Glutamatergic neuron (in vitro differentiated cells): ENCODE measurements at regions not wholly inside any gene's neighbourhood (a gene's known extent, or its start where the extent isn't known, plus 50 kb on each side); places are given as distances from the start of the nearest gene placed in this dataset.

ENCODE experiments used
- DNase-seq: peaks from one replicate; pipeline ENCODE4 v3.0.0; 2022
- H3K27ac Mint-ChIP-seq: one replicate; pipeline ENCODE4 v1.8.0; 2020; ENCODE audit warnings: mild to moderate bottlenecking, mixed read lengths, inconsistent platforms; ENCODE audit not compliant: unreplicated experiment
- H3K27me3 Mint-ChIP-seq: one replicate; pipeline ENCODE4 v1.8.0; 2020; ENCODE audit warnings: mild to moderate bottlenecking, moderate library complexity, mixed read lengths, inconsistent platforms; ENCODE audit not compliant: unreplicated experiment
- H3K36me3 Mint-ChIP-seq: one replicate; pipeline ENCODE4 v1.8.0; 2020; ENCODE audit warnings: mild to moderate bottlenecking, mixed read lengths, inconsistent platforms; ENCODE audit not compliant: unreplicated experiment
- H3K4me1 Mint-ChIP-seq: one replicate; pipeline ENCODE4 v1.8.0; 2020; ENCODE audit warnings: mild to moderate bottlenecking, low read depth, mixed read lengths, inconsistent platforms; ENCODE audit not compliant: unreplicated experiment
- H3K4me3 Mint-ChIP-seq: one replicate; pipeline ENCODE4 v1.8.0; 2020; ENCODE audit warnings: mild to moderate bottlenecking, mixed read lengths, inconsistent platforms; ENCODE audit not compliant: unreplicated experiment
- H3K9me3 Mint-ChIP-seq: one replicate; pipeline ENCODE4 v1.8.0; 2020; ENCODE audit warnings: mild to moderate bottlenecking, moderate library complexity, mixed read lengths, inconsistent platforms; ENCODE audit not compliant: unreplicated experiment
- TF ChIP-seq, protein P1 (sequence below): fragments of 200-600 bp; sonication (generic); IDR thresholded peaks from one replicate; pipeline ENCODE4 v1.5.0; 2021; ENCODE audit not compliant: partially characterized antibody, unreplicated experiment

DNA sequence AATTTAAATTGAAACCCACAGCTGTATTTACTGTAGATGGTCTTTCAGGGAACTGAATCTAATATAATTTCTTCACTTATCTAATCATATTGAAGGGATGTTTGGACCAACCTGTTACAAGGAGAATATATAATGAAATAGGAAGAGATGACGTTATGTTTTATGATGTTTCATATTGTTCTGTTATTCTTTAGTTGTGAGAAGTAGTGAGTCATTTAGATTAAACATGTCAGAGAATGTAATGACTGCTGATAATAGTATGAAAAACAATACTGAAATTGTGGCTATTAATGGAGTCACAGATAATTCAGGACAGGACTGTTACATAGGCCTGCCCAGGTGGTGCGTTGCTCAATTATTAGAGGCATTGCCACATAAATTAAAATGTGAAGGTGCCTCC is 1993.4 kb downstream of the EFNA5 start:
- no peak for DNase-seq
- Mint-ChIP-seq H3K4me1 (no peaks in the 10 kb centered on the region), H3K4me3 (no peak overlapping the region), H3K36me3 (no peaks in the 10 kb centered on the region), H3K27me3 (no peaks in the 10 kb centered on the region), H3K9me3 (no peaks in the 10 kb centered on the region), H3K27ac (no peak overlapping the region)
- TF ChIP-seq, protein P1, sequence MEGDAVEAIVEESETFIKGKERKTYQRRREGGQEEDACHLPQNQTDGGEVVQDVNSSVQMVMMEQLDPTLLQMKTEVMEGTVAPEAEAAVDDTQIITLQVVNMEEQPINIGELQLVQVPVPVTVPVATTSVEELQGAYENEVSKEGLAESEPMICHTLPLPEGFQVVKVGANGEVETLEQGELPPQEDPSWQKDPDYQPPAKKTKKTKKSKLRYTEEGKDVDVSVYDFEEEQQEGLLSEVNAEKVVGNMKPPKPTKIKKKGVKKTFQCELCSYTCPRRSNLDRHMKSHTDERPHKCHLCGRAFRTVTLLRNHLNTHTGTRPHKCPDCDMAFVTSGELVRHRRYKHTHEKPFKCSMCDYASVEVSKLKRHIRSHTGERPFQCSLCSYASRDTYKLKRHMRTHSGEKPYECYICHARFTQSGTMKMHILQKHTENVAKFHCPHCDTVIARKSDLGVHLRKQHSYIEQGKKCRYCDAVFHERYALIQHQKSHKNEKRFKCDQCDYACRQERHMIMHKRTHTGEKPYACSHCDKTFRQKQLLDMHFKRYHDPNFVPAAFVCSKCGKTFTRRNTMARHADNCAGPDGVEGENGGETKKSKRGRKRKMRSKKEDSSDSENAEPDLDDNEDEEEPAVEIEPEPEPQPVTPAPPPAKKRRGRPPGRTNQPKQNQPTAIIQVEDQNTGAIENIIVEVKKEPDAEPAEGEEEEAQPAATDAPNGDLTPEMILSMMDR: no peak

DNA sequence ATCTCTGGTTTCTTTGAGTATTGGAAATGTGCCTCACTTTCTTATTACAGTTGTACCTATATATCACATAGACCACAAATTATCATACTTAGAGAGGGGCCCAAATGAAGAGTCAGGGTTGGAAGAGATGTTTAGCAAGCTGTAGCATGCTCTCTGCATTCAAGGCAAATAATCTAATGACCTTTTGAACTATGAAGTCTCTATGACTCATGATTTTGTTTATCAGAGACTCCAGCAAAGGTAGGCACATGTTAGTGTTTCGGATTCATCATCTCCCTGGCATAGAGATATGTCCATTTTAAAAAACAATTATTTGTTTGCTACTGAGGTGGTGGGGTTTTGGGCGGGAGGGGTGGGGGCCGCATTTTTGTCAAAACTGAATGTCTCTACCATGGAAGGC is 2000.1 kb downstream of the EFNA5 start:
- TF ChIP-seq, protein P1: no peak
- Mint-ChIP-seq H3K4me3 (no peak overlapping the region), H3K36me3 (no peaks in the 10 kb centered on the region), H3K4me1 (no peaks in the 10 kb centered on the region), H3K27me3 (no peaks in the 10 kb centered on the region), H3K27ac (no peak overlapping the region), H3K9me3 (no peaks in the 10 kb centered on the region)
- DNase-seq: no peak

DNA sequence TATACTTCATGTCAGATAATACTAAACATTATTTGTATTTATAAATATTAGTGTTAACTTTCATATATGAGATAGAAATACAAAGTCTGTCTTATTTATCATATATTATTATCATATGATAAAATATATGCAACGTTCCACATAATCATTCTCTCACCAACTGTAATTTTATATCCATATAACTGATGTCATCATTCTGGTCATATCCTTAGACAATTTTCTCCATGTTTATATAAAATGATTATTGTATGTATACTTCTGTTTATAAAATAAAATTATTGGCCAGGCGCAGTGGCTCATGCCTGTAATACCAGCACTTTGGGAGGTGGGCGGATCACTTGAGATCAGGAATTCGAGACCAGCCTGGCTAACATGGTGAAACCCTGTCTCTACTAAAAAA is 2007.1 kb downstream of the EFNA5 start:
- H3K4me3 Mint-ChIP-seq: no peak overlapping the region
- no peak overlapping the region for H3K27ac Mint-ChIP-seq
- no peaks in the 10 kb centered on the region for H3K27me3 Mint-ChIP-seq
- no peaks in the 10 kb centered on the region for H3K36me3 Mint-ChIP-seq
- TF ChIP-seq, protein P1: no peak
- no peak for DNase-seq
- no peaks in the 10 kb centered on the region for H3K9me3 Mint-ChIP-seq
- no peaks in the 10 kb centered on the region for H3K4me1 Mint-ChIP-seq

DNA sequence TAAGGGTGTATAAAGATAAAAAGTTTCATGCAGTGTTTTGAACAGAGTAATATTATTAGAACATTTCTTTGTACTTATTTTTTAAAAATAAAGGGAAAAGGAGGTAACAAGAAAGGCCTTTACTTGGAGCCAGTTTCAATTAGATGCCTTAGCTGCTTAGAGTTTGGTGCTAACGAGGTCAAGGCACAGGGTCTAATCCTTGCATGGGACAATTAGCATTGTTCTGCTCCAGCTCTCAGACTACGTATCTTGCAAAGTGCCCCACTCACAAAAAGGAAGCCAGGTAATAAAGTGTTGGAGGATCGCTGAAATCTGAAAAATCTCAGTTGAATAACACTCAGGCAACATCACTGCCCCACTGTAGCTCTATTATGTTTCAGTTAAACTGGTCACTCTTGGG is 2011.3 kb downstream of the EFNA5 start:
- no peak for DNase-seq
- Mint-ChIP-seq H3K4me1 (no peaks in the 10 kb centered on the region), H3K4me3 (no peak overlapping the region), H3K27me3 (no peaks in the 10 kb centered on the region), H3K9me3 (no peaks in the 10 kb centered on the region), H3K36me3 (no peaks in the 10 kb centered on the region), H3K27ac (no peak overlapping the region)
- TF ChIP-seq, protein P1: no peak

DNA sequence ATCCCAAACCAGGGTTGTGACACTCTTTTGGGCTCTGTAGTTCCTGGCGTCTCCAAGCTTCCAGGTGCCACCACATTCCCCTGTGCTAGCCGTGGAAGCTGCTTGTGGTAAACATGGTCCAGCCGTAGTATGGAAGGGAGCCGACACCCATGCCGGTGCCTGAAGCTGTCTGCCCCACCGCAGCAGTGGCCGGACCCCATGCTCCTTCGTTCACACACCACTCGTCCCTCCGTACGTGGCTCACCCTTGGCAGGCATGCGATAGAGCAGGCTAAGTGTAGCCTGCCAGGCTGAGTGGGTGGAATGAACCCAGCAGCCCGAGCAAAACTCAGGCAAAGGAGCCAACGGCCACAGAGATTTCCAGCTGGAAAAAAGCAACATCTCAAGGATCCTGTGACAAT is 2030.4 kb downstream of the EFNA5 start:
- peaks cover 1% of the 10 kb centered on the region for H3K27me3 Mint-ChIP-seq
- peaks cover 4% of the 10 kb centered on the region for H3K9me3 Mint-ChIP-seq
- DNase-seq: no peak
- H3K4me1 Mint-ChIP-seq: no peaks in the 10 kb centered on the region
- H3K4me3 Mint-ChIP-seq: no peak overlapping the region
- no peaks in the 10 kb centered on the region for H3K36me3 Mint-ChIP-seq
- H3K27ac Mint-ChIP-seq: no peak overlapping the region
- TF ChIP-seq, protein P1: no peak
